Spleen (tissue), 7 donors: ENCODE measurements at regions not wholly inside any gene's neighbourhood (a gene's known extent, or its start where the extent isn't known, plus 50 kb on each side); places are given as distances from the start of the nearest gene placed in this dataset.
A peak's percentile ranks its signal among the peaks of the same experiment; 100 is the strongest.

ENCODE experiments used
- POLR2A ChIP-seq, 3 donors: fragments of 450-650 bp; IDR thresholded peaks; one replicate each; pipeline ENCODE4 v1.5.1; 2017; ENCODE audit warnings: antibody characterized with exemption in 3 of 3, mild to moderate bottlenecking in 1 of 3
- POLR2AphosphoS5 ChIP-seq, 3 donors: sonication (generic); formaldehyde crosslinking; IDR thresholded peaks; one replicate each; pipeline ENCODE4 v1.5.1; 2017; ENCODE audit warnings: antibody characterized with exemption in 3 of 3
- TF ChIP-seq, protein P1 (sequence below), 11 experiments: fragments of 200-600 bp in 7 of 11; fragments of 450-650 bp in 4 of 11; sonication (generic) in 4 of 11; IDR thresholded peaks in 8 of 11; conservative IDR thresholded peaks in 3 of 11; 1 replicate in 7 of 11; 2 replicates in 4 of 11; pipeline versions ENCODE4 v1.4.0 to v1.8.0; 2016 to 2021; ENCODE audit warnings: antibody characterized with exemption in 11 of 11, inconsistent platforms in 4 of 11, mild to moderate bottlenecking in 1 of 11
- donor health status: DM: no; HTN: no; CAD: no; lungs with moderate emphysema.
- donor health status: DM: no; HTN: no; CAD: no.
- donor health status: DM: no; HTN: no; CAD: no.

DNA sequence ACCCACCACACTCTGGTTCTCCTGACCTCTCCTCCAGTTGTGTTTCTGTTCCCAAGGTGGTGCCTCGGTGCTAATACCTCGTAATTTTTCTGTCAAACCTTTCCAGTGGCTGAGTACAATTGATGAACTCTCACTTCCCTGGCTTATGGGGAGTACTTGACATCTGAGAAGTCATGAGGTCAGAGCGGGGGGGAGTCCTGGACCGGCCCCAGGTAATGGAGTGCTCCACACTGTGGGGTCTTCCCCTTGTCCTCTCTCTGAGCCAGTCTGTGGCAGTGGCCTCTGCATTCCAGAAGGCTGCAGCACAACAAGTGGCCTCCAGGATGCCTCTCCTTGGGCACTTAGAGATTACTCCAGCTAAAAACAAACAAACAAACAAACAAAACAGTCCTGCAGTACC, 122.5 kb upstream of the TRIM2 start:
- TF ChIP-seq, protein P1, sequence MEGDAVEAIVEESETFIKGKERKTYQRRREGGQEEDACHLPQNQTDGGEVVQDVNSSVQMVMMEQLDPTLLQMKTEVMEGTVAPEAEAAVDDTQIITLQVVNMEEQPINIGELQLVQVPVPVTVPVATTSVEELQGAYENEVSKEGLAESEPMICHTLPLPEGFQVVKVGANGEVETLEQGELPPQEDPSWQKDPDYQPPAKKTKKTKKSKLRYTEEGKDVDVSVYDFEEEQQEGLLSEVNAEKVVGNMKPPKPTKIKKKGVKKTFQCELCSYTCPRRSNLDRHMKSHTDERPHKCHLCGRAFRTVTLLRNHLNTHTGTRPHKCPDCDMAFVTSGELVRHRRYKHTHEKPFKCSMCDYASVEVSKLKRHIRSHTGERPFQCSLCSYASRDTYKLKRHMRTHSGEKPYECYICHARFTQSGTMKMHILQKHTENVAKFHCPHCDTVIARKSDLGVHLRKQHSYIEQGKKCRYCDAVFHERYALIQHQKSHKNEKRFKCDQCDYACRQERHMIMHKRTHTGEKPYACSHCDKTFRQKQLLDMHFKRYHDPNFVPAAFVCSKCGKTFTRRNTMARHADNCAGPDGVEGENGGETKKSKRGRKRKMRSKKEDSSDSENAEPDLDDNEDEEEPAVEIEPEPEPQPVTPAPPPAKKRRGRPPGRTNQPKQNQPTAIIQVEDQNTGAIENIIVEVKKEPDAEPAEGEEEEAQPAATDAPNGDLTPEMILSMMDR (IDR thresholded peaks at IDR 0.05 in 8 of 11, conservative IDR thresholded peaks at IDR 0.05 in 3 of 11), result peak in 1 of 11 experiments; percentile 12
- TF ChIP-seq POLR2A (IDR thresholded peaks at IDR 0.05), result no peak
- no peak for TF ChIP-seq POLR2AphosphoS5 (IDR thresholded peaks at IDR 0.05)
